ENCODE measurements at regions not wholly inside any gene's neighbourhood (a gene's known extent, or its start where the extent isn't known, plus 50 kb on each side); places are given as distances from the start of the nearest gene placed in this dataset.

DNA sequence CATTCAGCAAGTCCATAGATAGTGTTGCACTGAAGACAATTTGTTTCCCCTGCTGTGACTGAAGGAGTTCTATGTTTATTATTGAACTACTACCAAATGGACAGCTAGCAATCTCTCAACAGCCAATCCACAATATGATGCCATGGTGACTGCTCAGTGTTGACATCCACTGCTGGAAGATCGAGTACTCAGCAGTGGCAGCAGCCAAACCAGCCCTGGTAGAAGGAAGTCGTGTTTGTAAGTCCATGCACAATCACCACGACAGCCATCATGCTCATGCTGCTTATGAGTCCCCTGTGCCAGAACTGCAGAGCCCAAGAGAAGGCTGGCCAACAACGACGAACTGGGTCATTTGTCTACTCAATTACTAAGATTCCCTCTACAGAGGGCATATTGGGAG is 66.4 kb downstream of the OSR1 start:
- no peak overlapping the region for H3K27ac Mint-ChIP-seq (ENCODE audit: unreplicated experiment)
- H3K36me3 Mint-ChIP-seq (ENCODE audit: low read depth, unreplicated experiment) = no peaks in the 10 kb centered on the region
- no peaks in the 10 kb centered on the region for H3K4me1 Mint-ChIP-seq (ENCODE audit: unreplicated experiment)

DNA sequence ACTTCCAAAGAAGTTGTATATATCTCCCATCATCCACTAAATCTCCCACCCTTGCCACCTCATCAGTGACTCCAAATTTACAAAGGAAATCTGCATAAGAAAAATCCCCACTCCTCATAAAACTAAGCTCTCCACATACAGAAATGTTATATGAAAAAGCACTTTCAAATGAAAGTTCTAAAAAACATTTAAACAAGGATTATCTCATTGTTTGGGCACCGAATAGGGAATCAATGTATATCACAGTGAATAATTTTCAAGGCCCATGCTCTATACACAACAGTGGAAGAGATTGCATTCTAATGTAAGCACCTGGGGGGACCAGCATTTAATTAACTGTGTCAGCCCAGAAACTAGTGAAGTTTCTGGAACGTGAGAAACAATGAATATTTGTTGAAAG is 70.1 kb downstream of the OSR1 start:
- H3K9me3 Mint-ChIP-seq (ENCODE audit: unreplicated experiment) = no peaks in the 10 kb centered on the region
- no peak overlapping the region for H3K4me3 Mint-ChIP-seq (ENCODE audit: unreplicated experiment)
- H3K36me3 Mint-ChIP-seq (ENCODE audit: low read depth, unreplicated experiment) = no peaks in the 10 kb centered on the region
- H3K27ac Mint-ChIP-seq (ENCODE audit: unreplicated experiment) = no peak overlapping the region
- no peaks in the 10 kb centered on the region for H3K27me3 Mint-ChIP-seq (ENCODE audit: unreplicated experiment)
- TF ChIP-seq, protein P1, sequence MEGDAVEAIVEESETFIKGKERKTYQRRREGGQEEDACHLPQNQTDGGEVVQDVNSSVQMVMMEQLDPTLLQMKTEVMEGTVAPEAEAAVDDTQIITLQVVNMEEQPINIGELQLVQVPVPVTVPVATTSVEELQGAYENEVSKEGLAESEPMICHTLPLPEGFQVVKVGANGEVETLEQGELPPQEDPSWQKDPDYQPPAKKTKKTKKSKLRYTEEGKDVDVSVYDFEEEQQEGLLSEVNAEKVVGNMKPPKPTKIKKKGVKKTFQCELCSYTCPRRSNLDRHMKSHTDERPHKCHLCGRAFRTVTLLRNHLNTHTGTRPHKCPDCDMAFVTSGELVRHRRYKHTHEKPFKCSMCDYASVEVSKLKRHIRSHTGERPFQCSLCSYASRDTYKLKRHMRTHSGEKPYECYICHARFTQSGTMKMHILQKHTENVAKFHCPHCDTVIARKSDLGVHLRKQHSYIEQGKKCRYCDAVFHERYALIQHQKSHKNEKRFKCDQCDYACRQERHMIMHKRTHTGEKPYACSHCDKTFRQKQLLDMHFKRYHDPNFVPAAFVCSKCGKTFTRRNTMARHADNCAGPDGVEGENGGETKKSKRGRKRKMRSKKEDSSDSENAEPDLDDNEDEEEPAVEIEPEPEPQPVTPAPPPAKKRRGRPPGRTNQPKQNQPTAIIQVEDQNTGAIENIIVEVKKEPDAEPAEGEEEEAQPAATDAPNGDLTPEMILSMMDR (IDR thresholded peaks at IDR 0.05; ENCODE audit: unreplicated experiment) = no peak
- DNase-seq (ENCODE audit: low spot score) = no peak
- no peaks in the 10 kb centered on the region for H3K4me1 Mint-ChIP-seq (ENCODE audit: unreplicated experiment)

More for the DNA sequence above, 66.4 kb downstream of the OSR1 start:
- Mint-ChIP-seq H3K9me3 (ENCODE audit: unreplicated experiment) (no peaks in the 10 kb centered on the region), H3K4me3 (ENCODE audit: unreplicated experiment) (no peak overlapping the region), H3K27me3 (ENCODE audit: unreplicated experiment) (no peaks in the 10 kb centered on the region)
- no peak for DNase-seq (ENCODE audit: low spot score)
- TF ChIP-seq, protein P1 (IDR thresholded peaks at IDR 0.05; ENCODE audit: unreplicated experiment) = no peak

DNA sequence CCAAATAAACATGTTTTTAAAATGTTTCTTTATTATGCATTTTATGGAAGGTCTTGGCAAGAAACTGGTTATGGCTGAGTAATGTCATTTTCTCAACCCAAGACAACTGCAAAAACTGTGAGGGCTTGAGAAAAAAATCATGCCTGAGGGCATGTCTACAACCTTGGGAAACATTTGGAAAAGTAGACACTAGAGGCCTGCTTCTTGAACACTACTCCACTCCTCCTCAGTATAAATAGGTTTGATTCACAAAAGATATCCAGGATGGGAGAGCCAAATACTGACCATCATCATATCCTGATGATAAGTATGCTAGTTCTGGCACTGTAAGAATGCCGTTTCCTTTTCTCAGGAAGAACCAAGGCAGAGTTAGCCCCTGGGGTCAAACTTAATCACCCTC is 71.1 kb downstream of the OSR1 start:
- Mint-ChIP-seq H3K36me3 (ENCODE audit: low read depth, unreplicated experiment) (no peaks in the 10 kb centered on the region), H3K27me3 (ENCODE audit: unreplicated experiment) (no peaks in the 10 kb centered on the region), H3K4me1 (ENCODE audit: unreplicated experiment) (no peaks in the 10 kb centered on the region), H3K4me3 (ENCODE audit: unreplicated experiment) (no peak overlapping the region), H3K27ac (ENCODE audit: unreplicated experiment) (no peak overlapping the region), H3K9me3 (ENCODE audit: unreplicated experiment) (no peaks in the 10 kb centered on the region)
- DNase-seq (ENCODE audit: low spot score) = no peak
- TF ChIP-seq, protein P1 (IDR thresholded peaks at IDR 0.05; ENCODE audit: unreplicated experiment) = no peak

DNA sequence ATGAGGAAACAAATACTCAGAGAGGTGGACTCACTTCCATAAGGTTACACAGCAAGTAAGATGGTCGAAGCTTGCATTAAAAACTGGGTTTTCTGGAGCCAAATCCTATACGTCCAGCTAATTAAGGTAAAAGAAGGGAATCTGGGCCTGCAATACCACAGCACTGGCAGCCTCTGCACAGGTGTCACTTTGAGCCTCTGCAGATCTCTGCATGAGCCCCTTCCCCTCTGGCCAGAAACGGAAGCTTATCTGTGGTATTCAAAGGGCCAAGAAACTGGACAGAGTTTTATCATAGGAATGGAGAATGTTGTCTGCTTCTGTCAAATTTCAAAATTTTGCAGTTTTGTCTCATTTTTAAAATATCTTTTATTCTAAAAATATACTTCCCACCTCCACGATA is 76.1 kb downstream of the OSR1 start:
- no peaks in the 10 kb centered on the region for H3K27me3 Mint-ChIP-seq (ENCODE audit: unreplicated experiment)
- no peaks in the 10 kb centered on the region for H3K36me3 Mint-ChIP-seq (ENCODE audit: low read depth, unreplicated experiment)
- TF ChIP-seq, protein P1 (IDR thresholded peaks at IDR 0.05; ENCODE audit: unreplicated experiment) = no peak
- peaks cover 2% of the 10 kb centered on the region for H3K4me1 Mint-ChIP-seq (ENCODE audit: unreplicated experiment)
- H3K27ac Mint-ChIP-seq (ENCODE audit: unreplicated experiment) = no peak overlapping the region
- DNase-seq (ENCODE audit: low spot score) = no peak
- no peak overlapping the region for H3K4me3 Mint-ChIP-seq (ENCODE audit: unreplicated experiment)
- no peaks in the 10 kb centered on the region for H3K9me3 Mint-ChIP-seq (ENCODE audit: unreplicated experiment)

DNA sequence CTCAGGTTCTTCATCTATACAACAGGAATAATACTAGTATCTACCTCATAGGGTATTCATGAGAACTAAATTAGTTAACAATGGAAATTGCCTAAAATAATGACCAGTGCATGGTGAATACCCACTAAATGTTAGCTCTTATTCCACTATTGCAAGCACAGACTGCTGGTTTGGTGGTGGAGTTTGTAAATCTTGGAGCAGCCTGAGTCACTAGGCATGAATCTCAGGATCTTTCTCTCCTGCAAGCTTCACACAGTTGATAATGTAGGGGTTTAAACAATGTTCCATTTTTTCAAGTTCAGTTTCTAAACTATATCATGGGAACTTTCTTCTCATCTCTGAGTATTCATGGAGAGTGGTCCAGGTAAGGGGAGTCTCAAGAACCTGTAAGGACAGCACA is 84.0 kb downstream of the OSR1 start:
- Mint-ChIP-seq H3K36me3 (ENCODE audit: low read depth, unreplicated experiment) (no peaks in the 10 kb centered on the region), H3K9me3 (ENCODE audit: unreplicated experiment) (no peaks in the 10 kb centered on the region), H3K4me3 (ENCODE audit: unreplicated experiment) (no peak overlapping the region), H3K4me1 (ENCODE audit: unreplicated experiment) (peaks cover 2% of the 10 kb centered on the region), H3K27ac (ENCODE audit: unreplicated experiment) (no peak overlapping the region), H3K27me3 (ENCODE audit: unreplicated experiment) (no peaks in the 10 kb centered on the region)
- TF ChIP-seq, protein P1 (IDR thresholded peaks at IDR 0.05; ENCODE audit: unreplicated experiment) = no peak
- no peak for DNase-seq (ENCODE audit: low spot score)
